Smooth muscle cell (in vitro differentiated cells): ENCODE measurements at regions not wholly inside any gene's neighbourhood (a gene's known extent, or its start where the extent isn't known, plus 50 kb on each side); places are given as distances from the start of the nearest gene placed in this dataset.

Experiments used
- DNase-seq: peaks from one replicate; lab custom pipeline; 2025; ENCODE audit not compliant: unreplicated experiment; lab: John Stamatoyannopoulos, UW
- H2AFZ ChIP-seq: fragments of 200-600 bp; sonication (generic); 2 replicates; pipeline ENCODE4 v1.6.0; 2016; ENCODE audit warnings: antibody characterized with exemption, low read depth, mild to moderate bottlenecking
- H3F3A ChIP-seq: fragments of 200-600 bp; sonication (generic); 2 replicates; pipeline ENCODE4 v1.6.0; 2017; ENCODE audit warnings: antibody characterized with exemption, low read depth
- H3K27ac ChIP-seq: fragments of 200-600 bp; sonication (generic); 2 replicates; pipeline ENCODE4 v1.5.1; 2016; ENCODE audit warnings: low read depth, mild to moderate bottlenecking
- H3K27me3 ChIP-seq: fragments of 200-600 bp; sonication (generic); 2 replicates; pipeline ENCODE4 v1.6.1; 2016; ENCODE audit warnings: low read depth, mild to moderate bottlenecking
- H3K36me3 ChIP-seq: fragments of 200-600 bp; sonication (generic); 2 replicates; pipeline ENCODE4 v1.5.1; 2016; ENCODE audit warnings: low read depth
- H3K4me1 ChIP-seq: fragments of 200-600 bp; sonication (generic); 2 replicates; pipeline ENCODE4 v1.5.1; 2016; ENCODE audit warnings: low read depth
- H3K4me2 ChIP-seq: fragments of 200-600 bp; sonication (generic); 2 replicates; pipeline ENCODE4 v1.6.0; 2016; ENCODE audit warnings: mild to moderate bottlenecking
- H3K4me3 ChIP-seq: fragments of 200-600 bp; sonication (generic); 2 replicates; pipeline ENCODE4 v1.5.1; 2016; ENCODE audit warnings: mild to moderate bottlenecking
- H3K79me2 ChIP-seq: fragments of 200-600 bp; sonication (generic); 2 replicates; pipeline ENCODE4 v1.6.0; 2016; ENCODE audit warnings: low read depth, mild to moderate bottlenecking
- H3K9ac ChIP-seq: fragments of 200-600 bp; sonication (generic); 2 replicates; pipeline ENCODE4 v1.6.0; 2016; ENCODE audit warnings: low read depth
- H3K9me3 ChIP-seq: fragments of 200-600 bp; sonication (generic); replicated peaks from 2 replicates; pipeline ENCODE4 v1.5.1; 2016; ENCODE audit warnings: low read depth
- H4K20me1 ChIP-seq: fragments of 200-600 bp; sonication (generic); 2 replicates; pipeline ENCODE4 v1.6.0; 2016; ENCODE audit warnings: low read depth
- CTCF ChIP-seq: fragments of 200-600 bp; sonication (generic); IDR thresholded peaks from 2 replicates; pipeline ENCODE4 v1.5.1; 2017; ENCODE audit warnings: borderline replicate concordance, mild to moderate bottlenecking, antibody characterized with exemption; ENCODE audit not compliant: insufficient read depth, poor library complexity, severe bottlenecking
- WGBS: methylation state at CpG from one replicate; pipeline ENCODE4 v1.1.7; 2016; ENCODE audit warnings: low lambda C conversion rate; 5-methylcytosine and 5-hydroxymethylcytosine counted together

- Histone ChIP-seq H4K20me1 (no peaks in the 10 kb centered on the region), H2AFZ (no peak overlapping the region), H3K9ac (no peak overlapping the region), H3K4me3 (no peak overlapping the region), H3K36me3 (no peaks in the 10 kb centered on the region), H3K9me3 (no peaks in the 10 kb centered on the region), H3K4me1 (no peaks in the 10 kb centered on the region), H3K79me2 (no peaks in the 10 kb centered on the region), H3K27ac (no peak overlapping the region), H3K4me2 (no peak overlapping the region), H3K27me3 (no peaks in the 10 kb centered on the region), H3F3A (no peaks in the 10 kb centered on the region)
- WGBS: 96% methylated on average over 8 of the region's 8 CpGs
- no peak for DNase-seq
- TF ChIP-seq CTCF: no peak
Measured at GRCh38 chr6:6804843-6805615, 216.5 kb downstream of the LY86 start.

GRCh38 chr6:6806844-6807518 lies 218.5 kb downstream of the LY86 start:
- no peak overlapping the region for H3K27ac ChIP-seq
- H3K36me3 ChIP-seq: no peaks in the 10 kb centered on the region
- DNase-seq: no peak
- H3K27me3 ChIP-seq: no peaks in the 10 kb centered on the region
- H3K4me2 ChIP-seq: no peak overlapping the region
- 75% methylated on average over 12 of the region's 12 CpGs for WGBS
- H3K9ac ChIP-seq: no peak overlapping the region
- H4K20me1 ChIP-seq: no peaks in the 10 kb centered on the region
- no peak overlapping the region for H2AFZ ChIP-seq
- no peaks in the 10 kb centered on the region for H3K79me2 ChIP-seq
- peaks cover 10% of the 10 kb centered on the region for H3K4me1 ChIP-seq
- H3K4me3 ChIP-seq: no peak overlapping the region
- TF ChIP-seq CTCF: no peak
- H3F3A ChIP-seq: no peaks in the 10 kb centered on the region
- H3K9me3 ChIP-seq: no peaks in the 10 kb centered on the region

GRCh38 chr6:6808343-6808742 lies 219.8 kb downstream of the LY86 start:
- Histone ChIP-seq H3K4me1 (peaks cover 12% of the 10 kb centered on the region), H3K27me3 (no peaks in the 10 kb centered on the region), H3K79me2 (no peaks in the 10 kb centered on the region), H3K36me3 (no peaks in the 10 kb centered on the region), H2AFZ (no peak overlapping the region), H3K9me3 (no peaks in the 10 kb centered on the region), H3K4me3 (no peak overlapping the region), H4K20me1 (no peaks in the 10 kb centered on the region), H3K9ac (no peak overlapping the region), H3K4me2 (no peak overlapping the region), H3K27ac (no peak overlapping the region), H3F3A (no peaks in the 10 kb centered on the region)
- TF ChIP-seq CTCF: no peak
- no peak for DNase-seq
- 94% methylated on average over 5 of the region's 5 CpGs for WGBS

GRCh38 chr6:6808915-6809314 lies 220.4 kb downstream of the LY86 start:
- WGBS: 89% methylated on average over 4 of the region's 4 CpGs
- no peaks in the 10 kb centered on the region for H3F3A ChIP-seq

More at GRCh38 chr6:6808915-6809314, 220.4 kb downstream of the LY86 start:
- Histone ChIP-seq H3K4me2 (no peak overlapping the region), H3K9me3 (no peaks in the 10 kb centered on the region), H3K79me2 (no peaks in the 10 kb centered on the region), H3K9ac (no peak overlapping the region), H3K4me1 (peaks cover 12% of the 10 kb centered on the region), H2AFZ (no peak overlapping the region), H4K20me1 (no peaks in the 10 kb centered on the region), H3K36me3 (no peaks in the 10 kb centered on the region), H3K4me3 (no peak overlapping the region), H3K27ac (no peak overlapping the region), H3K27me3 (no peaks in the 10 kb centered on the region)
- no peak for TF ChIP-seq CTCF
- DNase-seq: no peak
